ENCODE measurements at regions not wholly inside any gene's neighbourhood (a gene's known extent, or its start where the extent isn't known, plus 50 kb on each side); places are given as distances from the start of the nearest gene placed in this dataset.

DNA sequence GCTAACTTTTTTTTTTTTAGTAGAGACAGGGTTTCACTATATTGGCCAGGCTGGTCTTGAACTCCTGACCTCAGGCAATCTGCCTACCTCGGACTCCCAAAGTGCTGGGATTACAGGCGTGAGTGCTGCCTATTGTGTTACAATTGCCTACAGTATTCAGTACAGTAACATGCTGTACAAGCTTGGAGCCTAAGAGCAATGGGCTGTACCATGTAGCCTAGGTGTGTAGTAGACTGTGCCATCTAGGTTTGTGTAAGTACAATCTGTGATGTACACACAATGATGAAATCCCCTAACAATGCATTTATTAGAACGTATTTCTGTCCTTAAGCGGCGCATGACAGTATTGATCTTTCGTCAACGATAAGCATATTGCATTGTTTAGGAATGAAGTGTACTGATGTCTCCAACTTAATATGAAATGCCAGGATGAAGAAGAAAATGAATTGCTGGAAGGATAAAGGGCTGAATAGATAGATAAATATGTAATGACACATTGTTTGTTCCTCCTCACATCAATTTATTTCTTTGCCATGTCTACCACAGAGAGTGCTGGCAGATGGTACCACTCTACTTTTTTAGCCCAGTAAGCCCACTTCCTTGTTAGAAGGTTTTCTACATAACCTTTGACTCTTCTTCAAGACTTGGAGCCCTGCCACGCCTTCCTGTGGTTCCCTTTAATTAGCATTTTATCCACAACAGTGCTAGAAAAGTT is 467.5 kb downstream of the VRK1 start:
- DNase-seq (no peak), ATAC-seq (ENCODE audit: insufficient read depth, low FRiP score) (no peak)
- H3K27me3 ChIP-seq (ENCODE audit: control insufficient read depth in 3 of 3, insufficient read depth in 3 of 3, low read length in 2 of 3), result no peaks in the 10 kb centered on the region
- no peak overlapping the region for H3K4me3 ChIP-seq
- H3K36me3 ChIP-seq (ENCODE audit: control insufficient read depth in 4 of 4, insufficient read depth in 4 of 4, low read length in 4 of 4), result no peaks in the 10 kb centered on the region
- H3K9ac ChIP-seq (ENCODE audit: insufficient read depth in 1 of 2, low read length in 2 of 2), result no peak overlapping the region
- no peaks in the 10 kb centered on the region for H3K4me1 ChIP-seq (ENCODE audit: control insufficient read depth in 5 of 5, insufficient read depth in 5 of 5, low read length in 5 of 5)
- TF ChIP-seq, protein P1, sequence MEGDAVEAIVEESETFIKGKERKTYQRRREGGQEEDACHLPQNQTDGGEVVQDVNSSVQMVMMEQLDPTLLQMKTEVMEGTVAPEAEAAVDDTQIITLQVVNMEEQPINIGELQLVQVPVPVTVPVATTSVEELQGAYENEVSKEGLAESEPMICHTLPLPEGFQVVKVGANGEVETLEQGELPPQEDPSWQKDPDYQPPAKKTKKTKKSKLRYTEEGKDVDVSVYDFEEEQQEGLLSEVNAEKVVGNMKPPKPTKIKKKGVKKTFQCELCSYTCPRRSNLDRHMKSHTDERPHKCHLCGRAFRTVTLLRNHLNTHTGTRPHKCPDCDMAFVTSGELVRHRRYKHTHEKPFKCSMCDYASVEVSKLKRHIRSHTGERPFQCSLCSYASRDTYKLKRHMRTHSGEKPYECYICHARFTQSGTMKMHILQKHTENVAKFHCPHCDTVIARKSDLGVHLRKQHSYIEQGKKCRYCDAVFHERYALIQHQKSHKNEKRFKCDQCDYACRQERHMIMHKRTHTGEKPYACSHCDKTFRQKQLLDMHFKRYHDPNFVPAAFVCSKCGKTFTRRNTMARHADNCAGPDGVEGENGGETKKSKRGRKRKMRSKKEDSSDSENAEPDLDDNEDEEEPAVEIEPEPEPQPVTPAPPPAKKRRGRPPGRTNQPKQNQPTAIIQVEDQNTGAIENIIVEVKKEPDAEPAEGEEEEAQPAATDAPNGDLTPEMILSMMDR (IDR thresholded peaks at IDR 0.05; ENCODE audit: control extremely low read depth, extremely low read depth), result no peak
- peaks cover 0 to 2% (median under 1%) of the 10 kb centered on the region in 4 donors for H3K9me3 ChIP-seq (ENCODE audit: control insufficient read depth in 4 of 4, insufficient read depth in 3 of 4, low read length in 3 of 4)
- WGBS, 2 donors, result 87 to 94% methylated on average over 8 of the region's 8 CpGs
- no peak overlapping the region for H3K27ac ChIP-seq (ENCODE audit: low read depth in 1 of 2, low read length in 1 of 2)

DNA sequence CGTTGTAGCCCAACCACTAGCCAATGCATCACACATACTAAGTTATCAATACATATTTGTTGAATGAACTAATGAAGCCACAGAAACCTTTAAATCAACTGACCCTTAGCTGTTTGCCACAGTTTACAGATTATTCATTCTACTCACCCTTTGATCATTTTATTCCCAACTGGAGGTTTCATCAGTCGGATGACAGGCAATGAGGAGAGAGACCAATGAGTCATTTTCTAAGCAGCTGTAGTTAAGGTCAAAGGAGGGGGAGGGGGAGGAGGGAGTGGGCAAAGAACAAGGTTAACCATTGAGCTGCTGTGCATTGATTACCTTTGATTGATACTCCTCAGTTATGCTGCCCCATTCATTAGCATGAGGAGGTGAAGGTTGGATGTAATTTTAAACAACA is 469.5 kb downstream of the VRK1 start:
- DNase-seq (no peak), ATAC-seq (ENCODE audit: insufficient read depth, low FRiP score) (no peak)
- Histone ChIP-seq H3K4me1 (ENCODE audit: control insufficient read depth in 5 of 5, insufficient read depth in 5 of 5, low read length in 5 of 5) (no peaks in the 10 kb centered on the region), H3K9me3 (ENCODE audit: control insufficient read depth in 4 of 4, insufficient read depth in 3 of 4, low read length in 3 of 4) (peaks cover 0 to 2% (median under 1%) of the 10 kb centered on the region in 4 donors), H3K27me3 (ENCODE audit: control insufficient read depth in 3 of 3, insufficient read depth in 3 of 3, low read length in 2 of 3) (no peaks in the 10 kb centered on the region), H3K4me3 (no peak overlapping the region), H3K9ac (ENCODE audit: insufficient read depth in 1 of 2, low read length in 2 of 2) (no peak overlapping the region), H3K27ac (ENCODE audit: low read depth in 1 of 2, low read length in 1 of 2) (no peak overlapping the region), H3K36me3 (ENCODE audit: control insufficient read depth in 4 of 4, insufficient read depth in 4 of 4, low read length in 4 of 4) (no peaks in the 10 kb centered on the region)
- 39 to 60% methylated on average over 2 of the region's 2 CpGs for WGBS, 2 donors
- TF ChIP-seq, protein P1 (IDR thresholded peaks at IDR 0.05; ENCODE audit: control extremely low read depth, extremely low read depth), result no peak

DNA sequence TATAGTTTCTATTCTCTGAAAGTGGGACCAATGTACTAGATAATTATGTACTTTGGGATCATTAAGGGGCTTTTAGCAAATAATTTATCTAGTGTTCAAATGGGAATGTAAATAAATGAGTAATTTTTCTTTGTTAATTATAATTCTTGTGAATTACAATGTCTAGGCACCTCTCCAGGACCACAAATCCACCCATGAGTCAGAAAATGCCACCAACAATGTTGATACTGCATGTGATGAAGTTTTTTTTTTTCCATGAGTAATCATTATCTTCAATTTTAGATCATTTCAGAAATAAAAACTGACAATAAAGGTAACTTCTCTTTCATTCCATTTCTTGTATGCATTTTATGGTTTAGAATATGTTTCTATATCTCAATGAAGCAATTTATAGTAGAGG is 470.3 kb downstream of the VRK1 start:
- no peaks in the 10 kb centered on the region for H3K4me1 ChIP-seq (ENCODE audit: control insufficient read depth in 5 of 5, insufficient read depth in 5 of 5, low read length in 5 of 5)
- DNase-seq, result no peak

More for the DNA sequence above, 470.3 kb downstream of the VRK1 start:
- TF ChIP-seq, protein P1 (IDR thresholded peaks at IDR 0.05; ENCODE audit: control extremely low read depth, extremely low read depth), result no peak
- Histone ChIP-seq H3K27ac (ENCODE audit: low read depth in 1 of 2, low read length in 1 of 2) (no peak overlapping the region), H3K9me3 (ENCODE audit: control insufficient read depth in 4 of 4, insufficient read depth in 3 of 4, low read length in 3 of 4) (peaks cover 0 to 2% (median 0%) of the 10 kb centered on the region in 4 donors), H3K9ac (ENCODE audit: insufficient read depth in 1 of 2, low read length in 2 of 2) (no peak overlapping the region), H3K4me3 (no peak overlapping the region), H3K27me3 (ENCODE audit: control insufficient read depth in 3 of 3, insufficient read depth in 3 of 3, low read length in 2 of 3) (no peaks in the 10 kb centered on the region), H3K36me3 (ENCODE audit: control insufficient read depth in 4 of 4, insufficient read depth in 4 of 4, low read length in 4 of 4) (no peaks in the 10 kb centered on the region)
- ATAC-seq (ENCODE audit: insufficient read depth, low FRiP score), result no peak

Data from lung (tissue), 11 donors.